ENCODE measurements at regions not wholly inside any gene's neighbourhood (a gene's known extent, or its start where the extent isn't known, plus 50 kb on each side); places are given as distances from the start of the nearest gene placed in this dataset.
"Not testable (repeated sequence)": the region's sequence is repeated elsewhere in the genome, so short reads cannot be mapped to it uniquely, and the experiment has no call there.

- no peak for DNase-seq
Measured at GRCh38 chr2:66111706-66112105, 323.2 kb upstream of the MEIS1 start.

GRCh38 chr2:66110608-66111007, 324.3 kb upstream of the MEIS1 start:
- no peak for DNase-seq
- intact Hi-C loops (cut with DNase I), result no loop called here

More at GRCh38 chr2:66111706-66112105, 323.2 kb upstream of the MEIS1 start:
- intact Hi-C loops (cut with DNase I), result no loop called here

GRCh38 chr2:66110086-66110485, 324.8 kb upstream of the MEIS1 start:
- intact Hi-C loops (cut with DNase I), result no loop called here
- no peak for DNase-seq

- DNase-seq, result no peak
Measured at GRCh38 chr2:66109419-66109818, 325.5 kb upstream of the MEIS1 start.

GRCh38 chr2:66105066-66105753, 329.7 kb upstream of the MEIS1 start:
- no peak for DNase-seq
- intact Hi-C loops (cut with DNase I), result no loop called here

More at GRCh38 chr2:66109419-66109818, 325.5 kb upstream of the MEIS1 start:
- intact Hi-C loops (cut with DNase I), result no loop called here

GRCh38 chr2:66103581-66103980, 331.3 kb upstream of the MEIS1 start:
- intact Hi-C loops (cut with DNase I), result no loop called here
- no peak for DNase-seq

GRCh38 chr2:66101206-66101605, 333.7 kb upstream of the MEIS1 start:
- no peak for DNase-seq
- intact Hi-C loops (cut with DNase I), result no loop called here

GRCh38 chr2:66095820-66096345, 339.0 kb upstream of the MEIS1 start:
- no peak for DNase-seq
- intact Hi-C loops (cut with DNase I), result no loop called here

- DNase-seq; intact Hi-C loops (cut with DNase I): not testable (repeated sequence)
Measured at GRCh38 chr2:66094689-66095088, 340.2 kb upstream of the MEIS1 start.

- DNase-seq, result no peak
Measured at GRCh38 chr2:66093371-66093770, 341.6 kb upstream of the MEIS1 start.

GRCh38 chr2:66084948-66085590, 349.9 kb upstream of the MEIS1 start:
- DNase-seq, result no peak
- intact Hi-C loops (cut with DNase I), result no loop called here

More at GRCh38 chr2:66093371-66093770, 341.6 kb upstream of the MEIS1 start:
- intact Hi-C loops (cut with DNase I), result no loop called here

- DNase-seq, result no peak
- intact Hi-C loops (cut with DNase I), result no loop called here
Measured at GRCh38 chr2:66082581-66082980, 352.3 kb upstream of the MEIS1 start.

GRCh38 chr2:66080127-66080526, 354.8 kb upstream of the MEIS1 start:
- no peak for DNase-seq
- intact Hi-C loops (cut with DNase I), result no loop called here

- no peak for DNase-seq
- intact Hi-C loops (cut with DNase I), result no loop called here
Measured at GRCh38 chr2:66073172-66073571, 361.8 kb upstream of the MEIS1 start.

GRCh38 chr2:66070721-66071602, 364.0 kb upstream of the MEIS1 start:
- intact Hi-C loops (cut with DNase I), result no loop called here

GRCh38 chr2:66069937-66070720, 364.8 kb upstream of the MEIS1 start:
- DNase-seq, result no peak
- intact Hi-C loops (cut with DNase I), result no loop called here

More at GRCh38 chr2:66070721-66071602, 364.0 kb upstream of the MEIS1 start:
- DNase-seq, result no peak

GRCh38 chr2:66066032-66066431, 368.9 kb upstream of the MEIS1 start:
- DNase-seq, result no peak
- intact Hi-C loops (cut with DNase I), result no loop called here

- intact Hi-C loops (cut with DNase I), result no loop called here
- no peak for DNase-seq
Measured at GRCh38 chr2:66059332-66059731, 375.6 kb upstream of the MEIS1 start.

GRCh38 chr2:66058675-66059074, 376.2 kb upstream of the MEIS1 start:
- DNase-seq, result no peak
- intact Hi-C loops (cut with DNase I), result no loop called here

- no peak for DNase-seq
- intact Hi-C loops (cut with DNase I), result no loop called here
Measured at GRCh38 chr2:66057844-66058243, 377.1 kb upstream of the MEIS1 start.

Data from posterior cingulate gyrus (tissue), 11 donors.